AG09319 (cell line): ENCODE measurements at regions not wholly inside any gene's neighbourhood (a gene's known extent, or its start where the extent isn't known, plus 50 kb on each side); places are given as distances from the start of the nearest gene placed in this dataset.

ENCODE experiments used
- DNase-seq: peaks from one replicate; pipeline ENCODE4 v3.0.0-alpha.2; 2010; ENCODE audit warnings: low read depth; ENCODE audit errors: extremely low read depth
- CTCF ChIP-seq: IDR thresholded peaks from 2 replicates; pipeline ENCODE4 v1.5.1; 2011; ENCODE audit warnings: low read depth, mild to moderate bottlenecking, inconsistent platforms, low read length, moderate library complexity

GRCh38 chr5:106089073-106089472 lies 1581.7 kb downstream of the EFNA5 start:
- no peak for TF ChIP-seq CTCF
- DNase-seq = no peak

GRCh38 chr5:106088462-106088861 lies 1582.3 kb downstream of the EFNA5 start:
- DNase-seq = no peak
- no peak for TF ChIP-seq CTCF

GRCh38 chr5:106086352-106086751 lies 1584.4 kb downstream of the EFNA5 start:
- DNase-seq = no peak
- no peak for TF ChIP-seq CTCF

GRCh38 chr5:106085556-106085955 lies 1585.2 kb downstream of the EFNA5 start:
- DNase-seq = no peak
- TF ChIP-seq CTCF = no peak

- TF ChIP-seq CTCF = no peak
- no peak for DNase-seq
Observed at GRCh38 chr5:106085136-106085535, 1585.6 kb downstream of the EFNA5 start.

- TF ChIP-seq CTCF = no peak
- DNase-seq = no peak
Observed at GRCh38 chr5:106080535-106080934, 1590.2 kb downstream of the EFNA5 start.

GRCh38 chr5:106076655-106077054 lies 1594.1 kb downstream of the EFNA5 start:
- DNase-seq = no peak

More at GRCh38 chr5:106076655-106077054, 1594.1 kb downstream of the EFNA5 start:
- TF ChIP-seq CTCF = no peak
